ENCODE measurements at regions not wholly inside any gene's neighbourhood (a gene's known extent, or its start where the extent isn't known, plus 50 kb on each side); places are given as distances from the start of the nearest gene placed in this dataset.
"Not testable (repeated sequence)": the region's sequence is repeated elsewhere in the genome, so short reads cannot be mapped to it uniquely, and the experiment has no call there.

DNA sequence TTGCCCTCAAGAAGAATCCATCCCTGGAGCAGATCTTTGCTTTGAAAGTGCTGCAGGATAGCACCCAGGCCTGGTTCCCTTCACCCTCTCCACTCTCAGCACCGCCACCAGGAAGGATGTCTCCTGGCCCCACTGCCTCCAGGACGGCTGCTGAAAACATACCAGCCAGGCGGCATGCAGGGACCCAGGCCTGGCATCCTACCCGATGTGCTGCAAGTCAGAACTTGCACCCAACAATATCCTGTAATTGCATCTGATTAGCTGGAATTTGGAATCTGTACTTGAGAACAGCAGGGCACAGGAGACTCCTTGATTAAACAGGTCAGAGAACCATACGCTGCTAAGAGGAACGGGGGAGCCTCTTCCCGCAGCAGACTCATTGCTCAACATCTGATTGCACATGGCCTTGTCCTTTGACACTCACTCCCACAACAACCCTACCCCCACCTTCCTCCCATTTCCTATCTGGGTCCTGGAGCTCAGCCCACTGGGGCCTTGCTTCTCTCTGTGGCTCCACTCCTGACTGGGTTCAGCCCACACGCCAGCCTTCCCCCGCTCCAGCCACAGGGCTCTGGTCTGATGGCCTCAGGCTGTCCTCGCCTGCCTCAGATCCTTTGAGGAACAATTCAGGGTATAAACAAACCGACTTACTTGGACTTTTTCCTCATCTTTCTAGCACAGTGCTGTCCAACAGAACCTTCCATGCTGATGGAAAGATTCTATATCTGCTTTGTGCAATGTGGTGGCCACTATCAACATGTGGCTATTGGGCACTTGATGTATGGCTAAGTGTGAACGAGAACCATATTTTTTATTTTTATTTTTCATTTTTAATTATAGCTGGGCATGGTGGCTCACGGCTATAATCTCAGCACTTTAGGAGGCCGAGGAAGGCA, 78.0 kb downstream of the FGD2 start:
- peak; percentile 86 for DNase-seq
- TF ChIP-seq, protein P1, sequence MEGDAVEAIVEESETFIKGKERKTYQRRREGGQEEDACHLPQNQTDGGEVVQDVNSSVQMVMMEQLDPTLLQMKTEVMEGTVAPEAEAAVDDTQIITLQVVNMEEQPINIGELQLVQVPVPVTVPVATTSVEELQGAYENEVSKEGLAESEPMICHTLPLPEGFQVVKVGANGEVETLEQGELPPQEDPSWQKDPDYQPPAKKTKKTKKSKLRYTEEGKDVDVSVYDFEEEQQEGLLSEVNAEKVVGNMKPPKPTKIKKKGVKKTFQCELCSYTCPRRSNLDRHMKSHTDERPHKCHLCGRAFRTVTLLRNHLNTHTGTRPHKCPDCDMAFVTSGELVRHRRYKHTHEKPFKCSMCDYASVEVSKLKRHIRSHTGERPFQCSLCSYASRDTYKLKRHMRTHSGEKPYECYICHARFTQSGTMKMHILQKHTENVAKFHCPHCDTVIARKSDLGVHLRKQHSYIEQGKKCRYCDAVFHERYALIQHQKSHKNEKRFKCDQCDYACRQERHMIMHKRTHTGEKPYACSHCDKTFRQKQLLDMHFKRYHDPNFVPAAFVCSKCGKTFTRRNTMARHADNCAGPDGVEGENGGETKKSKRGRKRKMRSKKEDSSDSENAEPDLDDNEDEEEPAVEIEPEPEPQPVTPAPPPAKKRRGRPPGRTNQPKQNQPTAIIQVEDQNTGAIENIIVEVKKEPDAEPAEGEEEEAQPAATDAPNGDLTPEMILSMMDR (IDR thresholded peaks at IDR 0.05 in 8 of 11, conservative IDR thresholded peaks at IDR 0.05 in 3 of 11): no peak
- TF ChIP-seq POLR2AphosphoS5 (IDR thresholded peaks at IDR 0.05): peak; percentile 78 to 89 (median 84)
- Histone ChIP-seq H3K27me3 (replicated peaks in 1 of 7) (no peaks in the 10 kb centered on the region), H3K4me3 (peak overlapping the region in 1 of 8 donors; percentile 41), H3K4me1 (peaks cover 5 to 49% (median 28%) of the 10 kb centered on the region in 6 donors), H3K27ac (peak overlapping the region; percentile 5 to 87 (median 78)), H3K36me3 (no peaks in the 10 kb centered on the region), H3K9me3 (no peaks in the 10 kb centered on the region)
- intact Hi-C loops (cut with DNase I; ENCODE audit: low total_unique reads): no loop called here
- WGBS, 5 donors: 37 to 59% (median 47%) methylated on average over 14 of the region's 14 CpGs

DNA sequence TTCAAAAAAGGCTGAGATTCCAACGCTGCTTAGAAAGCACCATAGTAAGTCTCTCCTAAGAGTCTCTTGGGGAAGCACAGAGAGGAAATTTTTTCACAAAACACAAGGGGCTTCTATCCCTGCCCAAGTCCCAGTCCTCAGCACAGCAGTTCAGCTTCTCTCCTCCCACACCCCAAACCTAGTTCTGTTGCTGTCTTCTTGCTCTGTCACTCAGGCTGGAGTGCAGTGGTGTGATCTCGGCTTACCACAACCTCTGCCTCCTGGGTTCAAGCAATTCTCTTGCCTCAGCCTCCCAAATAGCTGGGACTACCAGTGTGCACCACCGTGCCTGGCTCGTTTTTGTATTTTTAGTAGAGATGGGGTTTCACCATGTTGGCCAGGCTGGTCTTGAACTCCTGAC, 79.2 kb downstream of the FGD2 start:
- intact Hi-C loops (cut with DNase I; ENCODE audit: low total_unique reads); H3K27me3 ChIP-seq (replicated peaks in 1 of 7); H3K9me3 ChIP-seq; DNase-seq; H3K4me3 ChIP-seq; H3K36me3 ChIP-seq: not testable (repeated sequence)
- Histone ChIP-seq H3K27ac (peak overlapping the region in 6 of 8 donors; percentile 47 to 87 (median 78)), H3K4me1 (peaks cover 5 to 48% (median 28%) of the 10 kb centered on the region in 6 donors)
- 86 to 98% (median 88%) methylated on average over 4 of the region's 4 CpGs for WGBS, 5 donors

DNA sequence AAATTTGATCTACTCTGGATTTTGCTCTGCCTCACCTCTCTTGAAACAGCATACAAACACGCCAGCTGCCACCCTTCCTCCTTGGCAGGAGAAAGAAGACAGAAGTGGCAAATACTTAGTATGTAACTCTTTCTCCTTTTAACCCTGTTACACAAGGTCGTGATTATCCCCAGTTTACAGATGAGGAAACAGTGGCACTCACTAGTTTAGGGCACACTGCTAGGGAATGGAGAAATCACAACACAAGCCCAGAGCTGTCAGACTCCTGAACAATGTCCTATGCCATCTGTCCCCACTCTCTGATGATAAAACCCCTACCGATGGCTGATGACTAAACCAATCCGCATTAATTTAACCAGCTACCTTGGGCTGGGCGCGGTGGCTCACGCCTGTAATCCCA, 79.7 kb downstream of the FGD2 start:
- Histone ChIP-seq H3K4me1 (peaks cover 5 to 48% (median 28%) of the 10 kb centered on the region in 6 donors), H3K4me3 (no peak overlapping the region), H3K9me3 (no peaks in the 10 kb centered on the region), H3K27me3 (replicated peaks in 1 of 7) (no peaks in the 10 kb centered on the region), H3K36me3 (no peaks in the 10 kb centered on the region), H3K27ac (peak overlapping the region in 5 of 8 donors; percentile 47 to 87 (median 84))
- intact Hi-C loops (cut with DNase I; ENCODE audit: low total_unique reads): no loop called here
- no peak for TF ChIP-seq POLR2AphosphoS5 (IDR thresholded peaks at IDR 0.05)
- no peak for TF ChIP-seq POLR2A (IDR thresholded peaks at IDR 0.05)
- TF ChIP-seq, protein P1 (IDR thresholded peaks at IDR 0.05 in 8 of 11, conservative IDR thresholded peaks at IDR 0.05 in 3 of 11): no peak
- 84 to 95% (median 88%) methylated on average over 7 of the region's 7 CpGs for WGBS, 5 donors
- DNase-seq: no peak

DNA sequence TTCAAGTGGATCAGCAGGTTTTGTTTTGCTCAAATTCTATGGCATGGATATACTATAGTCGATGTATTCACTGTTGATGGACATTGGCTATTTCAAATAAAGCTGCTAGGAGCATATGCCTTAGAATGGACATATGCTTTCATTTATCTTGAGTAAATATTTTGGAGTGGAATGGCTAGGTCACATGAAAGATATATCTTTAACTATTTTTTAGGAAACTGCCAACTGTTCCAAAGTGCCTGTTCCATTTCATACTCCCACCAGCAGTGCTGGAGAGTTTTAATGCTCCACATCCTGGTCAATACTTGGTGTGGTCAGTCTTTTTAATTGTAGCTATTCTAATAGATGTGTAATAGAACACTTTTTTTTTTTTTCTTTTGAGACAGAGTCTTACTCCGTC, 81.1 kb upstream of the PIM1 start:
- Histone ChIP-seq H3K36me3 (no peaks in the 10 kb centered on the region), H3K9me3 (no peaks in the 10 kb centered on the region), H3K4me3 (no peak overlapping the region), H3K27ac (peak overlapping the region in 2 of 8 donors; percentile 8 to 52), H3K27me3 (replicated peaks in 1 of 7) (no peaks in the 10 kb centered on the region), H3K4me1 (peaks cover 0 to 27% (median 13%) of the 10 kb centered on the region in 6 donors)
- WGBS, 5 donors: 81 to 95% (median 87%) methylated on average over 2 of the region's 2 CpGs
- no peak for DNase-seq
- intact Hi-C loops (cut with DNase I; ENCODE audit: low total_unique reads): no loop called here
- no peak for TF ChIP-seq POLR2A (IDR thresholded peaks at IDR 0.05)
- TF ChIP-seq, protein P1 (IDR thresholded peaks at IDR 0.05 in 8 of 11, conservative IDR thresholded peaks at IDR 0.05 in 3 of 11): no peak
- no peak for TF ChIP-seq POLR2AphosphoS5 (IDR thresholded peaks at IDR 0.05)
